ENCODE measurements at regions not wholly inside any gene's neighbourhood (a gene's known extent, or its start where the extent isn't known, plus 50 kb on each side); places are given as distances from the start of the nearest gene placed in this dataset.
A peak's percentile ranks its signal among the peaks of the same experiment; 100 is the strongest.

DNA sequence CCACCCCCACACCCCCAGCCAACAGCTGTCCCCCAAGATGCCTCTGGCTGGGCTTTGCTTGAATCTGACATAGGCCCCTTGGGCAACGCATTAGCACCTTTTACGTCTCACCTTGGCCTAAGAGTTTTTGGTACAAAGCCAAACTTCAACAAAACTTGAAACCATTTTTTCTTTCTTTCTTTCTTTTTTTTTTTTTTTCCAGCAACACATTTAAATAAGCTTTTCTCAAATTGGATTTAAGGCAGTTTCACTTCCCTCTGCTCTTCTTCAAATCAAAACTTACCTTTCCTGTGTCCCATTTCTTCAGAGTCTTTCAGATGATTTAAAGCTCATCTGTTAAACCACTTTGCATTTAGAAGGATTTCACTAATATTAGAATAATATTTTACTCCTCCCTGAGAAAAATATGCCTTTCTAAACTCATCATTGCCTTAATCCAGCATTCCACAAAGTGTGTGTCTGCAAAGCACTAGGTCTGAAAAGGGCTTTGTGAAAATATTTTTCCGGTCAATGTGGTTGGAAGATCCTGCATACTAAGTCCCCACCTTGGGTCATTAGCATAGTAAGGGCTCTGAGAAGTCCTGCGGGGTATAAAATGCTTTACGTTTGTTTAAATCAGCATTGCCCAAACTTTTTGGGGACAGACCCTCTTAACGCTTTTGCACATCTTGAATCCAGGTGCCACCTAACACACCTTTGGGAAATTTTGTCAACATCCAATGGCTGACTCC lies 217.0 kb downstream of the TLE3 start:
- no peak for DNase-seq

DNA sequence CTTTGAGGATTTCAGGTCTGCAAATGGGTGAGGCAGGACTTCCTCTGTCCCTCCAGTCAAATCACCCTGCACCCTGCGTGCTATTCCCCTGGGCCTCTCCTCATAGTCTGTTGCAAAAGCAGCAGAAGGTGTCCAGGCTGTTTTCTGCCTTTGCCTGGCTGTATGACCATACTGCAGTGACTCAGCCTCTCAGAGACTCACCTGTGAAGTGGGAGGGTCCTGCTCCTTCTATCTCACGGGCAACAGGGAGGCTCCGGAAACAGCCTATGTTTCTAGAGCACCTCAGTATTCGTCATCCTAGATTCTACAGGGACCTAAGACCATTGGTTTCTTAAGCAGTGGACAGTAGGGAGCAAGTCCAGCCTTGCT lies 216.4 kb downstream of the TLE3 start:
- no peak for DNase-seq

DNA sequence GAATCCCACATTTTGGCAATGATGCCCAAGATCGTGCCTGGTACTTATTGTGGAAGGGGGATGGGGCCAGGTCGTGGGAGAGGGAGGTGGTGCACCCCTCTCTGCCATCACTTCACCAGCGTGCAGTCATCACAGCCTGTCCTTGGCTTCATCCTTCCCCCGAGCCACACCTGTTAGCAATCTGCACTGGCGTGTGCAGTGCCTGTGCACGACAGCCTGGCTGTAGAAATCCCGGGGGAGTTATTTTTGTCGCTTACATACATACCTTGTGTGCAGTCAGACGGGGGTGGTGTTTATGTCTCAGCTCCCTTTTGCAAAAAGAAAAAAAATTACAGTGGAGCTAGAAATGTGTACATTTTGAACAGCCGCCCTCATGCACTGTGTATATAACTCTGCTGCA lies 216.0 kb downstream of the TLE3 start:
- peak; percentile 3 for DNase-seq

DNA sequence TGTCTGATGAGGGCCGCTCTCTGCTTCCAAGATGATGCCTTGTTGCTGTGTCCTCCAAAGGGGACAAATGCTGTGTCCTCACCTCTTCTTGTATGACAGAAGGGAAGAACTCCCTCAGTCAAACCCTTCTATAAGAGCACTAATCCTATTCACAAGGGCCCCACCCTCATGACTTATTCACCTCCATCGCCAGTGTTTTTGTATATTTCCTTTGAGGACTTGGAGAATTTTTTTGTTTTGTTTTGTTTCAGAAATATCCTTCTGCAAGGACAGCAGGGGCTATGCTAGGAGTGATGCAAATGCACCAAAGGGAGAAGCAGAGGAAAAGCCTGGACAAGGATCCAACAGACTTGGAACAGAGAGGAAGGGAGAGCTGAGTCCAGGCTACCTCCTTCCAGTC lies 214.4 kb downstream of the TLE3 start:
- no peak for DNase-seq

DNA sequence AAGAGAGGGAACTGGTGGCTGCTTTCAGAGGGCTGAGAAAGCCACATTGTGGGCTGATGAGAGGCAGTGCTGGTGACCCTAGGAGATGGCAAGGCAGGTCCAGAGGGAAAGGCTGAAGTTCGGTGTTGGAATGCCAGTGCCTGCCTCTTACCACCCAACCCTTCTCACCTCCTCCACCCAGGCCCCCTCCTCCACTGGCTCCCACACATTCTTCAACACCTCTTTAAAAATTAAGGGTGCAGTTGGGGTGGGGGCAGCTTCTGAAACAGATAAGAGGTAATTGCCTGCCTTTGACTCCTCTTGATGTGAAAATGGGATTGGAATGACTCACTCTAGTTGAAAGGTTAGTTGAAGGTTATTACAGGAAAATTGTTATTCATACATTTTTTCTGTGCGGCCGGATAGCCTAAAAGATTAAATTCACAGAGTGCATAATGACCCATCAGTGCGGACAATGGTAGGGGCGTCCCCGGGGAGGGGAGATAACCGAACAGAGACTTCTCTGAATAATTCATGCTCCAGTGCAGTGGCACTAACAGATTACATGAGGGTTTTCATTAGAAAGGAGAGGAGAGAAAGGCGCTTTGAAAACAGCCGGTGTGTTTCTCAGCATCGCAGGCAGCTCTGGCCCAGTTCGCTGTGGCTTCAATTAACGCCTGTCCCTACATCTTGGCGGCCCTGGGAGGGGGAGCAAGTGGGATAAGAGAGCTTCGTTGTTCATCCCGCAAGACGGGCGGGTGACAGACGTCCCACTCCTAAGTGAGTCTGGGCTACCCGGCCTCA lies 212.4 kb downstream of the TLE3 start:
- DNase-seq: no peak

DNA sequence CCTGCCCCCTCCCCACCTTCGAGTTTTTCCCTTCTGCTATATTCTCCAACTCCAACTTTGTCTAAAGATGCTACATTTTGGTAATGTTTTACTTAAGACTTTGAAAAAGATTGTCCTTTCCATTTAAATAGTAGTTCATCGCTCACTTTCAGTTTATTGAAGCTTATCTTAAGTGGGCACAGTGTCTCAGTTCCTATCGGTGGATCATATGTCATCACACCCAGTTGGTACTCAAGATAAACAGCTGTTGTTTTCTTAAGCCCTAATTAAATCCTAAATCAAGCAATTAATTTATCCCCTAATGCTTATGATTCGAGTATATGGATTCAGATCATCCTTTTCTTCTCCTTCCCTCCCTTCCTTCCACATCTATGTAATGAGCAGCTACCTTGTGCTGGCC lies 210.7 kb downstream of the TLE3 start:
- no peak for DNase-seq

DNA sequence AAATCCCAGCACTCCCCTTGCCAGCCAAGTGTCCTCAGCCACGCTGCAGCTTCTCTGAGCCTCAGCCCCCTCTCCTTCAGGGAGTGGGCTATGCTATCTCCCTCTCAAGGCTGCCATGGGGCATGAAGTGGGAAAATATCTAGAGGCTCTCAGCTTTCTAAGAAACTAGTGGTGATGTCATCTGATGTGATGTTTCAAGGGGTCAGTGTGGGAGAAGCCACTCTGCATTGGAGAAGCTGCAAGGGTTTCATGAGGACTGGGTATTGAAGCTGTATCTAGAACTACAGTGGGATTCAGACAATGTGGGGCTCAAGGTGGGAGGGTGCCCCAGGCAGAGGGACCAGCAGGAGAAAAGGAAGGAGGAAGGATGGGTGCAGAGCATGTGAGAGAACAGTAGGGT lies 210.2 kb downstream of the TLE3 start:
- DNase-seq: peak; percentile 10

DNA sequence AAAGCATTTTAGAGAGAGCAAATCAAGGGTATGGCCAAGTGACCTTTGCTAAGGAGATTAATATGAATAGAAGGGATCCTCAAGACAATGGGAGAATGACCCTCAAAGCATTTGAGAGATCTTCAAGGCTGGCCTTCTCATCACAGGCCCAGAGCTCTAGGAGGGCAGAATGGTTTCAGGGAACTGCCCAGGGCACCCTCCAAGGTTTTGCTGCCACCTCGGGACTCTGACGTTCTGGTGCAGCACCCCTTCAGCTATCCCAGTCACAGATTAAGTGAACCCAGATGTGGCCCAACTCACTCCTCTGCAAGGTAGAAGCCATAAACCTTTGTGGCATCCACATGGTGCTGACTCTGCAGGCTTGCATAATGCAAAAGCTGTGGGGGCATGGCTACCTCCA lies 209.3 kb downstream of the TLE3 start:
- DNase-seq: no peak

DNA sequence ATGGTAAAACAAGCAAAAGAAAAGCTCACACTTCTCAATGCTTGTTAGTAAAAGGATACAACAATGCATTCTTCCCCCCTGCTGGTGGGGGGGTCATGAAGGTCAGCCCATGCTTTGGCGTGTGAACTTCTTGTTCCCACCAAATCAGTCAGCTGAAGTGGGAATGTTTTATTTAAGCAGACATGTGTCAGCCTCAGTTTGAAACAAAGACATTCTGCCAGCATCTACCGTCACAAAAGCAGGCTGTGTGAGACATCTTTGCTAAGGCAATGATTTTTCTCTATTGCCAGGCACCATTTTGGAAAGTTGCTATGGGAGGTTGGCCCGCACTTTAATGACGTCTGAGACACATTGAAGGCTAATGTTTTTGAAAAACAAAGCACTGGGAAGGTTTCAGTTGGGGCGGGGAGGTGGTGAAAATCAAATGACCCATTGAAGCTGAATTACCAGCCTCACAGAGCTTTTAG lies 206.6 kb downstream of the TLE3 start:
- no peak for DNase-seq

DNA sequence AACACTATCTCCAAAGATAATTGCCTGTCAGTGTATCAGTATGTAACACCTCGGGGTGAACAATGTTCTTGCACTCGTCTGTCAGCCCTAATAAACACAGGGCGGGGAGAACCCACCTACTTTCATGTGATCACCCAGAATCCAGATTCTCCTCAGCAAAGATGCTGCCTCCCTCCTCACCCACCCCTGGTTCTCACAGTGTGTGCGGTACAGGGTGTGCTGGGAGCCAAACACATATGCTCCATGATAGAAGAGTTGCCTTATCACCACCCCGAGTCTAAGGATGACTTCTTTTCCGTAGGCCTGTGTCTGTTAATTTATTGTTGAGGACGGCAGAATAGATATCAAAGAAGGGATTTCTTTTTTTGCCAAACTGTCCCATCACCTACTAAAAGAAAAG lies 206.1 kb downstream of the TLE3 start:
- no peak for DNase-seq

DNA sequence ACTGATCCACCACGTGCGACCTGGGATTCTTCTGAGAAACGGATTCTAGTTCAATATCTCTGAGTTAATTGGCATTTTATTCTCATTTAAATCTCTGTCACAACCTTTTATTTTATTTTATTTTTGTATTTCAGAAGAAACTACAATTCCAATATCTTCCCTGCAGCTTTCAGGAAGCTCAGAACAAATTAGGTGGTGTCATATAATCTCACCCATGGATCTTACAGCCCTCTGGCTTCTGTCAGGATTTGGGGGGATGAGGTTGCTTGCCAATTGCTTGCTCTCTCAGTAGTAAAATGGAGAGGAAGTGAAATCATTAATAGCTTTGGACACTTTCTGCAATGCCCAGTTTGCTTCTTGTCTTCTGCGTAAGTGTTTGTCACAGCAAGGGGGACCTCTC lies 205.4 kb downstream of the TLE3 start:
- DNase-seq: no peak

DNA sequence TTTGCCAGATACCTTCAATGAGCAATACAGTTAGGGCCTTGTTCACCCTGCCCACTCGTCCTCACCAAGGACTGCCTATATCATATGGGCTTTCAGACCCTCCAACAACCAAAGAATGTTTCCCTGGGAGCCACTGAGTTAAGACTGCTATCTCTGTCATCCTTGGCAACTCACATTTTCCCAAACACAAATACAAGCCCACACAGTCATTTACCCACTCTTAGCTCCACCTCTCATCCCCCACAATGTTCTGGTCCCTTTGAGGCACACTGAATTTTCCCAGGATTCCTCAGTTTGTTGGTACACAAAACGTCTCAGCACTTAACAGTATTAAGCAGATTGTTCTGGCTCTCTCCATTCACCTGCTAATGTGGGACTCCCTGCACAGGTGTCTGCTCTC lies 204.6 kb downstream of the TLE3 start:
- no peak for DNase-seq

DNA sequence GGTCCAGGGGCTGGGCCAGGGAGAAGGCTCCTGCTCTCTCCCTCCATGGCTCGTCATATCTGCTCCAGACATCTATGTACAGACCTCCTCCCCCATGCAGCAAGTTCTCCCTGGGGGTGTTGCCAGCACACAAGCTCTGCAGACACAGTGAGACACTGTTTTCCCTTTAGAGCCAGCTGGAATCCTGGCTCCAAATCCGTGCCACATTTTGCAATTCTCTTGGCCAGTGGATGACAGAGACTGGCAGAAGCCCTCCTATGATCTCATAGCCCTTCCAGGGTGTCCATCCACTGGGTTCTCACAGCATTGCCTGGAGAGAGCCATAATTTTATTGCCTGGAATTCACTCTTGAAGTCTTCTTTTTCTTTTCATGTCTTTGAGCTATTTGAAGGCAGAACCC lies 203.9 kb downstream of the TLE3 start:
- DNase-seq: no peak

DNA sequence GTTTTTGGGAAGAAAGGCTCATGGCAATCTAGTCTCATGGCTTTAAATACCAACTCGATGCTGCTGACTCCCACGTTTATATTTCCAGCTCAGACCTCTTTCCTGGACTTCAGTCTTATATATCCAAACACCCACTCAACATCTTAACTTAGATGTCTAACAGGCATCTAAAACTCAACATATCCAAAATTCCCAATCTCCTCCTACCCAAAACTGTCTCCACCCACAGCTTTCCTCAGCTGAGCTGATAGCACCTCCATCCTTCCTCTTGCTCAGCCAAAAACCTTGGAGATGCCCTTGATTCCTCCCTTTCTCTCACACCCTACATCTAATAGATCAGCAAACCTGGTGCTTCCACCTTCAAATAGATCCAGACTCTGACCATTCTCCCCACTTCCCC lies 202.5 kb downstream of the TLE3 start:
- no peak for DNase-seq

DNA sequence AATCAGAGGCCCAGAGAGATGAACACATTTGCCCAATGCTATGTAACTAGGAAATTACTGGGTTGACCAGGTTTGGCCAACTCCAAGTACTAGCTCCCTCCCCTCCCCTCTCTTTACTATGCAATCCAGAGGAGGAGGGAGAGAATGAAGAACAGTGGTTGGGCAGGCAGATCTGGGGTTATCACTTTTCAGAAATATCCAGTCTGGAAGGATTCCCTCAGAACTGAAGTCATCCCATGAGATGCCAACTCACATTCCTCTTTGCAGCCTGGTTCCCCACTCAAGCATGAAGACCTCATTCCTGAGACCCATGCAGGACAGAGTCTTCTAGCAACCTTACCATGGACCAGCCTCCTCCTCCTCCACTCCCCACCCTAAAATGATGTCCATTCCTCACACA lies 201.1 kb downstream of the TLE3 start:
- no peak for DNase-seq

DNA sequence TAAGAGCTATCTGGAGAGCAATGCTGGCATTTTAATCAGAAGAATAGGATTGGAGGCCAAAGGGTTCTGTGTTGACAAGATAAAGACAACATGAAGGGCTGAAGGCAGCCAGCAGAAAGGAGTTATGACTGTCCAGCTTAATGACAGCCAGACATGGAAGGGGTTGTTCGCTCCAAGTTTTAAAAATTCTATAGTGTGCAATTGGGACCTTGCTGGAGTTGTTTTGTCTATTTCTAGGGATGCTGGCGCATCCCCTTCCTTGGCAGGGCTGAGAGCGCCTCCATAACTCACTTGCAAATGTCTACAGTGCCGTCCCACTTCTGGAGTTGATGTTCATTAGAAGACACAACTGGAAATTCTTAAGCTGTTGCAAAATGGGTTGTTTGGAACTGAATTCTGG lies 200.7 kb downstream of the TLE3 start:
- no peak for DNase-seq

DNA sequence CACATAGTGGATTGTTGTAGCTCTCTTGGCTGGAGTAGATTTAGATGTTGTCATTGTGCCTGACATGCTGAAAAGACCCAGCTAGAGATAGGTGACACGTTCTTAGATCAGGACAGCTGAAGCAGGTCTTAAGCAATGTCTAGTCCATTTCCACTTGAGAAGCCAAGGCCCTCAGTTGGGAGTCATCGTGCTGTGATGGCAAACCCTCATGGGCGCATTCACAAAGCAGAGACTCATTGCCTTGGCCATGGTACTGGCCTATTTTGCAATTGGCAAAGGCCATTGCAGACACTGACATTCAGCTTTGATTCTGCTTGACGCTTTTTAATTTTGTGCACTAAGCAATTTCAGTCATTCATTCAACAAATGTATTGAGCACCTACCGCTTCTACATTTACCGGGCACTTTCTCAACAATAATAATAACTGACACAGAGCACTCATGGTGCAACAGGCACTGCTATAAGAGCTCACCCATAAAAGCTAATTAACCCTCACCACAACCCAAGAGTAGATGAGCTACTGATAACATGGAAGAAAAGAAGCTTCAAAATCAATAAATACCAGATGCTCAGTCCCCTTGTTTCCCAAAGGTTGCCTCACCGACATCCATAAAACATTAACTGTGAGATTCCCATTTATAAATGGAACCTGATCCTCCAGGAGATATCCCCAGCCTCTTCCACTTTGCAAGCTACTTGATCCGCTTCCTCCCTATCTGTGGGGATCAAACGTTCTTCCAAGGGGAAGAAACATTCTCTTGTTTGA lies 200.1 kb downstream of the TLE3 start:
- DNase-seq: no peak

DNA sequence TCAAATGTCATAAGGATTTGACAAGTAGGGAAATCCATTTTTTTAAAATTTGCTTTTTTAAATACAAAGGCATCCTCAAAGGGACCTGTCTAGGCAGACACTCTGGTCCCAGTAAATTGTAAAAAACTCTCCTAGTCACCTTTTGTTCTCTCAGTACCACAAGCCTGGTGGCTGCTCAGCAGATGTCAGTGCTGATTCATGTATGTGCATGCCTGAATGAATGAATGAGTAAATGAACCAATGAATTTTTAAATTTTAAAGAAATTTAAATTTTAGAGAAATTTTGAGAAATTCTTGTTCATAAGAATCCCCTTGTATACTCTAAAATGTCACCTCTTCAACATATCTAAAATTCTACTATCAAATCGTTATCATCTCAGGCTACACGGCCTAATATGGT lies 199.5 kb downstream of the TLE3 start:
- no peak for DNase-seq

DNA sequence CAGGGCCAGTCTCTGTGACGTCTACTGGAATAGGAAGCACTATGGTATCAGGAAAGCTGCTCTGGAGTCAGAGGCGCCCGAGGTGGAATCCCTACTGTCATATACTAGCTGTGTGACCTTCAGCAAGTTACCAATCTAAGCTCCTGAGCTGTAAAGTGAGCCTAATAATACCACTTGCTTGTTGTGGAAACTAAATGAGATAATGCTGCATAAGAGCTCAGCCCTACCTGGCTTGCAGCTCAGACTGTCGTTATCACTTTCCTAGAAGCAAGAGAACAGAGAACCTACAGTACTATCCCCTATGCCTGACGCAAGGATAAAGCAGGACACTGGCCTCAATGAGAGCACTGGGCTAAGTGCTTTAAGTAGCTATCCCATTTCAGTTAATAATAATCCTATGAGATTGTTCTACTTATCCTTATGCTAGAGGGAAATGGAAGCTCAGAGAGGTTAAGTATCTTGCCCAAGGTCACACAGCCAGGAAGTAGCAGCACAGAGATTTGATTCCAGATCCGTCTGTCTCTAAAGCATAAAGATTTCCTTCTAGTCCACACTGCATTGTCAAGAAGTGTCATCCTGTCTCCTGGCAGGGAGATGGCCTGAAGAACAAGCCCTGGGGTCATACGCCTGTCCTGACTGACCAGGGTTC lies 195.2 kb downstream of the TLE3 start:
- DNase-seq: no peak

DNA sequence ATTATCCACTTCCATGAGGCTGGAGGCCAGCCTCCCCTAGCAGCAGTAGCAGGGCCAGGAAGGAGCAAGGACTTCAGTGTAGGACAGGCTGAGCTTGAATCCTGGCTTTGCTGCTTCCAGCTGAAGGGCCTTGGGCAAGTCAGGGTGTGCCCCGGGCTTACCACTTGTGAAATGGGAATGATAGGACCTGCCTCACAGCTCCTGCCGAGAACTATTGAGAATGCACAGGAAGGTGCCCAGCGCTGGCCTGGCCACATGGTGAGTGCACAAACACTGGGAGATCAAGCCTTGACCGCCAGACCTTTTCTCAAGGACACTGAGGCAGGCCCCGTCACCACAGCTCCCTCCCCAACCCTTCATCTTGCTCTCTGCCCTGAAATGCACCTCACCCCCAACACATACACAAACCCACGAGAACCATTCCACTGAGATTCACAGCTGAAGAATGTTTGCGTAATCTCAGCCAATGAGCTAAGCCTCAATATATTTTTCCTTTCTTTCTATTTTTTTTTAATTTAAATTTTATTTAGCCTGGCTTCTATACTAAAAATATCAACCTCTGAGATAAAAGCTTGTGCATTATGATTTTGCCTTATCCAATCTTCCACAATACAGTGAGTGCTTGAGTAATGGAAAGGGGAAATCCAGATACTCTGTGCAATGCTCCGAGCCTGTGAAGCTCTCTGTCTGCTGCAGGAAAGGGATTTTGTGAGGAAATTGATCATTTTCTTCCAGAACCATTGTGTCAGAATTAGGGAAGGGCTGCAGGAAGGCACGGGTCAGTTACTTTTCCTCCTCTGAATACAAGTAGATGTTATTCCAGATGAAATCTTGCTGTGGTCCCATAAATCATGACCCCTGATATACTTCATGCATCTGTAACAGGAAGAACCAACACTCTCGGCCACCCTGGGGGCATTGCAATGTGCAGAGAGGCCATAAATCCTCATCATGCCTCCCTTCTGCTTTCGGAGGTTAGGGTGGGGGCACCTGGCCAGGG lies 193.9 kb downstream of the TLE3 start:
- no peak for DNase-seq

DNA sequence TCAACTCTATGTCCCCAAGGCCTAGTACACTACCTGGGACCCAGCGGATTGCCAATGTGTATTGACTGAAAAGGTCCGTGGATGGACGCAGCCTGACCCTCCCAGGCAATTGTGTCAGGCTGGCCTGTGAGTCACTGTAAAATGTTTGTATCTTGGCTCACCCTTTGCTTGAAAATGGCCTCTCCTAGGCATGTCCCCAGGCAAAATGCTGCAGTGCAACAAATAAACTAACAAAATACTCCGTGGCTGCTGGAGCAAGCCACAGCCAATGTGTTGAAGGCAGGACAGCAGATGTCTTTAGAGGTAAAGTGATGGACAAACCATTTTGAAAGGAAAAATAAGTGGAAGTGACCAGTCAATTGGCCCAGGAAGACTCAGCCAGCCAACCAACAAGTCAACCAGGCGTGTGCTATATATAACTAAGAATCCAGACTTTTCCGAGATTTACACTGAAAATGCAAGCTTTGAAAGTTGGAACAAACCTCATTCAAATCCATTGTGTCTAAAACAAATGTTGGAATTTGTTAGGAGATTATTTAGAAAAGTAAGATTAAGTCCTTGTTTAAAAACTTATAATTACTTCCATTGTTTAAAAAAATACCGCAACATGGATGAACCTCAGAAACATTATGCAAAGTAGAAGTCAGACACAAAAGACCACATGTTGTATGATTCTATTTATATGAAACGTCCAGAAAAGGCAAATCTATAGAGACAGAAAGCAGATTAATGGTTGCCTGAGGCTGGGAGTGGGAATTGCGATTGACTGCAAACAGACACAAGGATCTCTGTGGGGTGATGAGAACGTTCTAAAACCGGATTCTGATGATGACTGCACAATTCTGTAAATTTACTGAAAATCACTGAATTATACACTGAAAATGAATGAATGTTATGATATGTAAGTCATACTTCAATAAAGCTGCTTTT lies 191.2 kb downstream of the TLE3 start:
- DNase-seq: no peak

All from DMS79 treated with DMSO at 0.1 percent for 48 hours (cell line).